ENCODE measurements at regions not wholly inside any gene's neighbourhood (a gene's known extent, or its start where the extent isn't known, plus 50 kb on each side); places are given as distances from the start of the nearest gene placed in this dataset.

DNA sequence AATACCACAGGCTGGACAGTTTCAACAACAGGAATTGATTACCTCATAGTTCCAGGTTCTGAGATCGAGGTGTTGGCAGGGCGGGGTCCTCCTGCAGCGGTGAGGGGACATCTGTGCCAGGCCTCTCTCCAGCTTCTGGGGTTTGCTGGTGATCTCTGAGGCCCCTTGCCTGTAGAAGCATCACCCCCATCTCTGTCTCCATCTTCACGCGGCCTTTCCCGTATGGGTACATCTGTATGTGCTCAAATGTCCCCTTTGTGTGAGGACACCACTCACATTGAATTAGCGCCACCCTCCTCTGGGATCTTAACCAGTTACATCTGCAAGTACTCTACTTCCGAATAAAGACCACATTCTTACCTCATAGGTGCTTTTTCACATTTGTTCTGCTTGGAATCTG lies 1029.9 kb downstream of the BRD1 start:
- ATAC-seq (ENCODE audit: poor library complexity) (no peak), DNase-seq (no peak)
- intact Hi-C loops (cut with DNase I): no loop called here

DNA sequence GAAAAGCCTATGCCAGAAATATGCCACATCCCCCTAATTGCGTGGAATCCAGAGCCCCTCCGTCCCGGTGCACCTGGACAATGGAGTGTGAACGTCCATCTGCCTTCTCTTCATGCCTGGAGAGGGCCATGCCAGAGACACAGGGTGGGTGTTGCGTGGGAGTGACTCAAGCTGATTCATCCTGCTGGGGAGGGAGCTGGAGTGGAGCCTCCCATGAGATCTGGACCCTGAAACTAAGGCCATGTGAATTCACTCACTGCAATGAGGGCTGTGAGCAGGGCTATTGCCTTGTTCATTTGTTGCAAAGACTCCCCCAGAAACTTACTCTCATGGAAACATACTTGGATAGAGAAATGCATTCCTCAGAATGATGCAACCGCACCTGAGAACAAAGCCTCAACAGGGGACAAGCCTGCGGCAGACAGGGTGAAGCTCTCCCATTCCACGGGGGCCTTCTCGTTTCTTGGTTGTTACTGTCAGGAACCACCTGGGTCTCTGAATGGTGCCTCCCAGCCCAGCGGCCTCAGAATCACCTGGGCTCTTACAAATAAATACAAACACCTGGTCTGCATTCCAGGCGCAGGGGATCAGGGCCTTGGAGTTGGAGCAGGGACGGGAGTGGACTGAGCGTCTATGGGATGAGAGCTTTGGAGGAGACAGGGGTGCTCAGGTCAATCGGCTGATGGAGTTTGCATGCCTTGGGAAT lies 1031.2 kb downstream of the BRD1 start:
- intact Hi-C loops (cut with DNase I): no loop called here
- ATAC-seq (ENCODE audit: poor library complexity) (no peak), DNase-seq (no peak)

DNA sequence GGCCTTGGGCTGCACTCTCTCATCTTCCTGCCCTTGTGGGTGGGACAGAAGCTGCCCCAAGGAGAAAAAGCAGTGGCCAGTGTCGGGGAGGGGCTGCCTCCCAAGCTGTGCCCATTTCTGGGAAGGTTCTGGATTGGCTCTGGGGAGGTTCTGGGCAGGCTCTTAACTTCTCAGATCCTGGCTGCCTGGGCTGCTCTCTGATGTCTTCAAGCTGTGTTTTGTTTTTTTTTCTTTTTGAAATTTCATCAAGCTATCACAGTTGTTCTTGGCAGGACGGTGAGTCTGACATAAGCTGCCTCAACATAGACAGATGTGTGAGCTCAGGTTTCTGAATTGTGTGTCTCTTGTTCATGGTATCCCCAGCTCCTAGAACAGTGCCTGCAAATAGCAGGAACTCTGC lies 1032.0 kb downstream of the BRD1 start:
- intact Hi-C loops (cut with DNase I): no loop called here
- no peak for DNase-seq
- peak; percentile 56 for ATAC-seq (ENCODE audit: poor library complexity)

DNA sequence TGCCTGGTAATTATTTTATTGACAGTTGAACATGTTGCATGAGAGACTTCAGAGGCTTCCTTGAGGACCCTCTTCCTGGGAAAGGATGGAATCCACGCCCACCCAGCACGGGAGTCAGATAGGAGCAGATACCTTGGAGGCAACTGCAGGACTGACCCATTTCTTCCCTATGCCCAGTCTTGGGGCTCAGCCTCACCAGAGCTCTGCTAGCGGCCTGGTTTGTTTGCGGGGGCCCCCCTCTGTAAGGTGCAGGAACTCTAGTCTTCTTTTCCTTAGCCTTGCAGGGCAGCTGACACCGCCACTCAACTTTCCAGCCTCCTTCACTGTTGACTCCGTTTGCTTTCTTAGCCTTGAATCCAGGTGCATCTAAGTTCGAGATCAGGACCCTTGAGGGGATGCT lies 1032.8 kb downstream of the BRD1 start:
- DNase-seq (no peak), ATAC-seq (ENCODE audit: poor library complexity) (no peak)
- intact Hi-C loops (cut with DNase I): no loop called here

DNA sequence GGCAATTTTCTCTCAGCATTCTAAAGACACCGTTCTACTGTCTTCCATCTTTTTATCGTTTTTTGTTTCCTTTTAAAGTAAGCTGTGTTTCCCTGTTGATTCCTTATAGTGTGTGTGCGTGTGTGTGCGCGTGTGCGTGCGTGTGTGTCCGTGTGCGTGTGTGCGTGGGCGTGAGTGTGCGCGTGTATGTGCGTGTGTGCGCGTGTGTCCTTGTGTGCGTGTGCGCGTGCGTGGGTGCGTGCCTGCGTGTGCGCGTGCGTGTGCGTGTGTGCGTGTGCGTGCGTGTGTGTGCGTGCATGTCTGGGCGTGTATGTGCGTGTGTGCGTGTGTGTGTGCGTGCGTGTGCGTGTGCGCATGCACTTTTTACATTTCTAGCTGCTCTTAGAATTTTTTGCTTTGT lies 1033.7 kb downstream of the BRD1 start:
- intact Hi-C loops (cut with DNase I): no loop called here

DNA sequence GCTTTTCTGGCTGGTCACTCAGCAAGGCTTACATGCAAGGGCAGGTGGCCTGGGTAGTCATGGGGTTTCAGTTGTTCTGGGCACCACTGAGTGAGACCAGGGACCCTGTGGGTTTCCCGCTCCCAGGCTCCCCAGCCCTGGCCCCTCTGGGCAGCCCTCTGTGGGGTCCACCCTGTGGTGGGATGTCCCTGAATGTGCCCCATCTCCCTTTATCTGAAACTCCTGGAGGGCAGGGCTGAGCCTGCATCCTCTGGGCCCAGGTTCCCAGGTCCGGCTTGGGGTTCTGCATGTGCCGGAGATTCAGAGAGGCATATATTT lies 1041.0 kb downstream of the BRD1 start:
- no peak for DNase-seq
- intact Hi-C loops (cut with DNase I): no loop called here
- no peak for ATAC-seq (ENCODE audit: poor library complexity)

More for the DNA sequence above, 1033.7 kb downstream of the BRD1 start:
- ATAC-seq (ENCODE audit: poor library complexity) (no peak), DNase-seq (no peak)

DNA sequence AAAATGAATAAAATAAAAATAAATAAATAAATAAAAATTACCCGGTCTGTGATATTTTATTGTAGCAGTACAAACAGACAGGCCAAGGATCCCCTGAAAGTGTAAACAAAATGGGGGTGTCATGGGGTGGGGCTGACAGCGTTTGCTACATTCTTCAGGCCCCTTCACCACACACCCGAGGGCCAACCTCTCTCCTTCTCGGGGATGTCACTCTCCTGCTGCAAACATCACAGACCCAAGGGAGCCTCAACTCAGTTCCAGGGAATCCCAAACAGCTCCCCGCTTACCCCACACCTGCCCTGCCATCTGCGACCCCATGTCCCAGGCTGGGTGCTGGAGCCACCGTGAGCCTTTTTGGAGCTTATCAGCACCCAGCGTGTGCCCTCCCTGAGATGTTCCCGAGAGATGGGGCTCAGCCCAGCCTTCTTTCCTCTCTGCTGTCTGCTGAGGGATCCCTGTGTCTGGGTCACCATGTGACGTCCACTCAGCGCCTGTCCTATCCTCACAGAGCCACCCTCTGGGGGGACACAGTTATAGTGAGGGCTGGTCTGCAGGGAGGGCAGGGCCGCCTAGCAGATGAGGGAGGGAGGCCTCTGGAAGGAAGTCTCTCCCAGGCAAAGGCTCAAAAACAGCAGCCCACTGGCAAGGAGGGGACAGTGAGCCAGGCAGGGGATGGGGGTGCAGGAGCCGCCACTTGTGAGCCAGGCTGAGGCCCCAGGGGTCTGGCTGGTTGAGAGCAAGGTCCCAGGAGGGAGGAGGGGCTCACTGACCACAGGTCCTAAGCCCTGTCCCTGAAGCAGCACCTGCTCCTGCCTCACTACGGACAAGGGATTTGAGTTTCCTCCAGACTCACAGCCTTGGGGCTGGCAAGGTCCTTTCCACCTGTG lies 1041.6 kb downstream of the BRD1 start:
- ATAC-seq (ENCODE audit: poor library complexity) (no peak), DNase-seq (no peak)
- intact Hi-C loops (cut with DNase I): no loop called here

DNA sequence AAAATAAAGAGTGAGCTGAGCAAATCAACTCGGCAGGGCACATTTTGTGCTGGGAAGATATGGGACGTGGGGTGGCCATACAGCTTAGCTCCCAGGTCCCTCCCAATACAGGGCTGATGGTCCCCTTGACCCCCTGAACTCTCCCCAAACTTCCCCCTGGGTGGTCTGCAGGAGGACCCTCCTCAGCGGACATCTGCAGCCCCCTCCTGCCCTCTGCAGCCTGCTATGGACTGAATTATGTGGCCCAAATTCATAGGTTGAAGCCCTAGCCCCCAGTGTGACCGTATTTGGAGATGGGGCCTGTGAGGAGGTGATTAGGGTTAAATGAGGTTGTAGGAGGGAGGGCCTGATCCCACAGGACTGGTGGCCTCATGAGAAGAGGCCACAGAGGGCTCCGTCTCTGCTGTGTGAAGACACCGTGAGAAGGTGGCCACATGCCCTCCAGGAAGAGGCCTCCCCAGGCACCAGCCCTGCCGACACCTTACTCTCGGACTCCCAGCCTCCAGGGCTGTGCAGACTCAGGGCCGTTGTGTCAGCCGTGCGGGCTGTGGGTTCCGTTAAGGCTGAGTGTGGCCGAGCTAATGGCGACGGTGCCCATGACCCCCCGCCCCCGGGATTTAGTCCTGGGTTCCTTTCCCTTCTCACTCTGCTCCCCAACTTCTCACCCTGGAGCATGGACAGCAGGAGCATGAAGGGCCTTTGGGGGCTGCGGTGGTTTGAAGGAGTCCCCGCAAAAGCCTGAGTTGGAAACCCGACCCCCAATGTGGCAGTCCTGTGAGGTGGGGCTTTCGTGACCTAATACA lies 1042.8 kb downstream of the BRD1 start:
- intact Hi-C loops (cut with DNase I): no loop called here
- ATAC-seq (ENCODE audit: poor library complexity) (no peak), DNase-seq (no peak)

DNA sequence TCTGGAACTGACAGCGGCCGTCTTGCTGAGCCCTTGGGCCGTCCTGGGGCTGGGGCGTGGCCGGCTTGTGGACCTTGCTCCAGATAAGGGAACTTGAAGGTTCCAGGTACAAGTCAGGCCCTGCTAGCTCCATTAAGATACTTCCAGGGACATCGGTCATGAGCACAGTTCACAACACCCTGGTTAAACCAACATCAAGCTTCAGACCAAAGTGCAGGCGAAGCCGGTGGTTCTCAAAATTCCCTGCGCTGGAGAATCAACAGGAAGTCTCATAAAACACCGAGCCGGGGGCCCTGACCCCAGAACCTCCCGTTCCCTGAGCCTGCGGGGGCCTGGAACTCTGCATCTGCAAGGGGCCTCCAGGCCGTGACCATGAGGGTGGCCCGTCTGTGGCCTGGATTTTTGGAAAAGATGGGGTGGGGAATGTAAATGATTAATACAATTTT lies 1043.8 kb downstream of the BRD1 start:
- ATAC-seq (ENCODE audit: poor library complexity) (no peak), DNase-seq (no peak)
- intact Hi-C loops (cut with DNase I): no loop called here

DNA sequence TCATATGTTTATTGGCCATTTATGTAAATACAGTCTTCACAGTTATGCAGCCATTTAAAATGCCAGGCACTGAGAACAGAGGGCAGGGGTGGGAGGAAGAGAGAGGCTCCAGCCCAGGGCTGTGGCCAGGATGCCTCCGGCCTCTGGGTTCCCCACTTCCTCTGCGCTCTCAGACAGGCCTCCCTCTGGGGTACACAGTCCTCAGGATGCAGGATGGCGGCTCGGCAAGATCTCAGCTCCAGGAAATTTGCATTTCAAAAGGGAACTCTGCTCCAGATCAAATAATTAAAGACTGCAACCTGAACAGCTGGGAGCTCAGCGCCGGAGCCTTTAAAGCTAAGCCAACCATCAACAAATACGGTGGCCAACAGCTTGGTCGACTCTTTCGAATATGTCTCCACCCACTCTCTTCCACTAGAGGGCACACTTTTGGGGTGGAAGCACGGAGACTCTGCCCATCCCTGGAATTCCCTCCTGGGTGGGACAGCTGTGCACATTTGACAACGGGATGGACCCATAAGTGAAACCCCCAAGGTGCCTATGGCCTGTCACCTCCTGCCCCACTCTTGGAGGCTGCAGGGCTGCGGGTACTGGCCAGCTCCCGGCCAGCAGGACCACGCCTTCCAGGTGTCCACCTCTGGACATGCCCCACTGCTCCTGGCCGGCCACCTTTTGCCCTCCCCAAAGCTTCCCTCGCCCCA lies 1044.7 kb downstream of the BRD1 start:
- ATAC-seq (ENCODE audit: poor library complexity) (no peak), DNase-seq (no peak)
- intact Hi-C loops (cut with DNase I): no loop called here

DNA sequence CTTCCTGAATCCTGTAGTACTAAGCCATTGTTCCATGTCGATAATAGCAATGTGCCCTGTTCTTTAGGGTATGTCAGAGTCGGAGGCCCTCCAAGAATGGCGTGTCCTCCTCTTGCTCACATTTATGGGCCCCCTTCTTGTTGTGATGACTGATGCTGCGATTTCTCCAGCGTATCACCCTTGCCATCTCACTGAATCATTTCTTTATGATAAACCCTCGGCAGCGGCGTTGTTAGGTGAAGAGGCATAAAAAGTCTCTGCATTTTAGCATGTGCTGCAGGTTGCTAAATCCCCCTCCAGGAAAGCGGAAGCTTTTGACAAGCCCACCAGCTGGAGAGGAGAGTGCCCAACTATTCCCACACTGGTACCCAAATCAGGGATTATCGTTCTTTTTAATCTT lies 1045.3 kb downstream of the BRD1 start:
- intact Hi-C loops (cut with DNase I): no loop called here
- DNase-seq: no peak
- no peak for ATAC-seq (ENCODE audit: poor library complexity)

DNA sequence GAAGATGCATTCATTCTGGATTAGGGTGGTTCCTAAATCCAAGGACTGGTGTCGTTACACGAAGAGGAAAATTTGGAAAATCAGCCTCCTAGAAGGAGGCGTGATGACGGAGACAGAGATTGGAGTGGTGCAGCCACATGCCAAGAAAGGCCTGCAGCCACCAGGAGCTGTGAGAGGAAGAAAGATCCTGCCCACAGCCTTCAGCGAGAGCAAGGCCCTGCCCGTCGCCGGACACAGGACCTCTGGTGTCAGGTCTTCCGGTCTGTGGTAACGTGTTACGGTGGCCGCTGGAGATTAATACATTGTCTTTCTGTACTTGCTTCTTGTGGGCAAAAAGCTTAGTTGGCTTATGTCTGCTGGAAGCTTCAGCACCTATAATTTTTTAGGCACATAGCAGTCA lies 1045.8 kb downstream of the BRD1 start:
- DNase-seq: no peak

DNA sequence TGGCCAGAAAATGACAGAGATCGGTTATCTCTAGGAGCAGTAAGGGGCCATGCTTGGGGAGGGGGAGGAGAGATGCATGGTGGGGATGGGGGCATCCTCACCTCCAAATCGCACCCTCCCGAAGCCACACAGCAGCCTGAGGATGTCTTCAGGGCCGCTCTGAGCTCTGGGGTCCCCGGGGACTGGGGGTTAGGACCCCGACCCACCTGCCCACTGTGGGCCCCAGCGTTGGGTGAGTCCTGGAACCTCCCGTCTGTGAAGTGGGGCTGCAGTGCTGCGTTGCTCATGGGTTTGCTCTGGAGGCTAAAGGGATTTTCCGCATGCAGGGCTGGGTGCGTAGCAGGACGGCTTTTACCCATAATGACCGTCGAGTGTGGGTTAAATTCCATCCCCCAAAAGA lies 1046.3 kb downstream of the BRD1 start:
- intact Hi-C loops (cut with DNase I): no loop called here
- DNase-seq (no peak), ATAC-seq (ENCODE audit: poor library complexity) (no peak)

More for the DNA sequence above, 1045.8 kb downstream of the BRD1 start:
- intact Hi-C loops (cut with DNase I): no loop called here
- ATAC-seq (ENCODE audit: poor library complexity): no peak

DNA sequence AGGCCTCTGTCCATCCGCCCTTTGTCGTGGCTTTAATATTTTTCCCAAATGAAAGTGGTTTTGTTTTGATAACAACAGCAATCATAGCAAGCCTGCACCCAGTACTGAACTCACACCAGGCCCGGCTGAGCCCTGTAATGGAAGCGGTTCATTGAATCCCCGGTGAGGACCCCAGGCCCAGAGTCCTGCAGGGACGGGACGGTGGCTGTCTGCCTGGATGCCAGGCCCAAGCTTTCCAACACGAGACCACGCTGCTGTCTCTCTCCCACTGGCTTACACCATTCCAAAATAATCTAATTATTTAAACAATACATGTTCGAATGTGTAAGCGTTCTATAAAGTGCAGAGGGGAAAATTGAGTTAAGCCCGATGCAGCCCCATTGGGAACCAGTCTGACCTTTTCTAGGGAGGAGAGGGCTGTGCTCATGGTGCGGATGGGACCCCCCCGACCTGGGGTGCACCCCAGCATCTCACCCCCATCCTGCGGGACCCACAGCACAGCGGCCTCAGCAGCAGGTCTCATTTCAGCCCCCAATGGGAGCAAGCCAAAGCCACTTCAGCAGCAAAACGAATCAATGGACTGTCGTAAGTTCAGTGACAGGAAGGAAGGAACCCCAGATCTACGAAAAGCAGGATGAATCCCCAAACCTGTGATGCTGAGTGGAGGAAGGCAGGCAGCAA lies 1046.9 kb downstream of the BRD1 start:
- no peak for ATAC-seq (ENCODE audit: poor library complexity)
- DNase-seq: no peak
- intact Hi-C loops (cut with DNase I): no loop called here

DNA sequence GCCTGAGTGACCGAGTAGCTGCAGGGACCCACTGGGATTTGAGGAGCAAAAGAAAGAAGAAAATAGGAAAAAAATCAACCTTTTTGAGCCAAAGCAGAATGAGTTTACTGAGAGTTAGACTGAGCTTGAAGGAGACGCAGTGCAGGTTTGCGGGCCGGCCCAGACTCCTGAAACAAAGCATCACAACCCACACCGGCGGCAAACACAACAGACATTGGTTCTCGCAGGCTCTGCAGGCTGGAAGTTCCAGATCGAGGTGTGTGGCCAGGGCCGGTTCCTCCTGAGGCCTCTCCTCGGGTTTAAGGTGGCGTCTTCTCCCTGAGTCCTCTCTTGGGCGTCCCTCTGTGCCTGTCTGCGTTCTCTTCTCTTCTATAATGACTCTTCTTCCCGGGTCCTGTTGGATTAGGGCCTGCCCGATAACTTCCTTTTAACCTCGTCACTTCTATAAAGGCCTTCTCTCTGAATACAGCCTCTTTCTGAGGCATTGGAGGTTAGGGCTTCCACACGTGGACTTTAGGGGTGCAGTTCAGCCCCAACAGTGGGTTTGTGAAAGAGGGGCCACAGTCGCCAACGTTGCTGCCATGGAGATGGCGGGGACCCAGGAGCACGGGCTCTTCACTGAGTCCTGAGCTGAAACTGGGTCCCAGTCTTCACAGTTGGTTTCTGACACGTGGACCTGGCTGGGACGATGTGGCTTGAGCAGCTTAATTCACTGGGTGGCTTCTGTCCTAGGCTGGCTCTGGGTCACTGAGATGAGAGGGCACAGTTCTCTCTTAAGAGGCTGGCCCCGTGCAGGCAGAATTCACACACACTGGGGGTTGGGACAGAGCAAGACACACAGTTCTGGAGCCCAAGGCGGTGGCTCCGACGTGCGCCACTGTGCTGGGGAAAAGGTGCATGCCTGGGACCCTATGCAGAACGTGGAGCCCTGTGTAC lies 1047.7 kb downstream of the BRD1 start:
- ATAC-seq (ENCODE audit: poor library complexity) (no peak), DNase-seq (no peak)
- intact Hi-C loops (cut with DNase I): no loop called here

DNA sequence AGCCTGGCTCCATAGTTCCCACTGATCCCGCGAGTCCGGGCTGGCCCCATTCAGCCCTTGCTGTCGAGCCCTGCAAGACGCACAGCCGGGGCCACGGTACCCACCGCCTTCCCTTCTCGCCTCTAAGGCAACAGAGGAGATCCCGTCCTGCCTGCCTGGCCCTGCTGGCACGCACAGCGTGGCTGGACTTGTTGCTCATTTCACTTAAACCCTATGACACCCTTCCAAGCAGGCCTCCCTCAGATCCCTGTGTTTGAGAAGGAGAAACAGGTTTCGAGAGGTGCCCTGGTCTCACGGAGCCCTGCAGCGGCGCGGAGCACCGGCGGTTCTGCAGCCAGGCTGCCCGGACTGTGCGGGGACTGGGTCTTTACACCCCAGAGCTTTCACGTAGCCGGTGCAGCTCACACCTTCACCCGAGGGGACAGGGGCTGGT lies 1048.4 kb downstream of the BRD1 start:
- DNase-seq (no peak), ATAC-seq (ENCODE audit: poor library complexity) (no peak)
- intact Hi-C loops (cut with DNase I): no loop called here
